Upper lobe of right lung (tissue), 1 donor: ENCODE measurements at regions not wholly inside any gene's neighbourhood (a gene's known extent, or its start where the extent isn't known, plus 50 kb on each side); places are given as distances from the start of the nearest gene placed in this dataset.

Experiments used
- ATAC-seq: fragments of 200-7000 bp; cut with Tn5 transposase; one replicate; pipeline ENCODE4 v1.9.1; 2020; ENCODE audit warnings: mild to moderate bottlenecking, moderate library complexity
- DNase-seq: peaks from one replicate; pipeline ENCODE4 v3.0.0-alpha.2; 2020
- H3K27ac ChIP-seq: fragments of 200-600 bp; one replicate; pipeline ENCODE4 v1.8.0; 2022
- H3K27me3 ChIP-seq: fragments of 200-600 bp; one replicate; pipeline ENCODE4 v1.8.0; 2022; ENCODE audit warnings: mild to moderate bottlenecking
- H3K36me3 ChIP-seq: fragments of 200-600 bp; one replicate; pipeline ENCODE4 v1.8.0; 2022
- H3K4me1 ChIP-seq: fragments of 200-600 bp; one replicate; pipeline ENCODE4 v1.8.0; 2022
- H3K4me3 ChIP-seq: fragments of 200-600 bp; one replicate; pipeline ENCODE4 v1.8.0; 2022; ENCODE audit warnings: mild to moderate bottlenecking
- H3K9me3 ChIP-seq: fragments of 200-600 bp; one replicate; pipeline ENCODE4 v1.8.0; 2022
- CTCF ChIP-seq: fragments of 200-600 bp; IDR thresholded peaks from one replicate; pipeline ENCODE4 v1.8.0; 2022; ENCODE audit warnings: antibody characterized with exemption
- intact Hi-C: fragments of 100-400 bp; cut with DNase I; formaldehyde crosslinking; loops from one replicate; pipeline ENCODE4 v1.11.0; 2022
- donor health status: DM: no; HTN: yes; CAD: no; lungs with severe emphysema.

DNA sequence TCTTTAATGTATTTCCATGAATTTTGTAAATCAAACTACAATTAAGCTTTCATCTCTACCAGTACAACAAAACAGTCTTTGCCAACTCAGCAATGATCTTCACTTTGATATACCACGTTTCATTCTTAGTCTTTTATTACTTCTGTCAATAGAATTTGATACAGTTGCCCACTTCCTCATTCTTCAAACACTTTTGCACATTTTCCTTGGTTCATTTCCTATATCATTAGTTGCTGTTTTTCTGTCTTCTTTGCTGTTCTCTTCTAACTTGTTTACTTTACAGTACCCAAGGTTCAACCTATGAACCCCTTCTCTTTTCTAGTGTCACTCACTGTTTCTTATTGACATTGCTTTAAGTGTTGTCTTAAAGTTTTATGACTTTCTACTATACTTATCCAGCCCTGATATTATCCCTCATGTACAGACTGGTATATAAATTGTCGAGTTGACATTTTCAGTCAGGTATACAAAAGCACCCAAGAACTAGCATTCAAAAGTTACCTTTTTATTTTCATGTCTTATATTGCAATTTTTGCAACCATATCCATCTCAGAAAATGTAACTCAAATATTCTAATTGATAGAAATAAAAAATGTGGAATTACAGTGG, 903.1 kb downstream of the NSUN3 start:
- DNase-seq = no peak
- intact Hi-C loops = no loop called here
- Histone ChIP-seq H3K4me1 (no peaks in the 10 kb centered on the region), H3K4me3 (no peak overlapping the region), H3K36me3 (no peaks in the 10 kb centered on the region), H3K9me3 (no peaks in the 10 kb centered on the region), H3K27me3 (no peaks in the 10 kb centered on the region), H3K27ac (no peak overlapping the region)
- ATAC-seq = no peak
- no peak for TF ChIP-seq CTCF

DNA sequence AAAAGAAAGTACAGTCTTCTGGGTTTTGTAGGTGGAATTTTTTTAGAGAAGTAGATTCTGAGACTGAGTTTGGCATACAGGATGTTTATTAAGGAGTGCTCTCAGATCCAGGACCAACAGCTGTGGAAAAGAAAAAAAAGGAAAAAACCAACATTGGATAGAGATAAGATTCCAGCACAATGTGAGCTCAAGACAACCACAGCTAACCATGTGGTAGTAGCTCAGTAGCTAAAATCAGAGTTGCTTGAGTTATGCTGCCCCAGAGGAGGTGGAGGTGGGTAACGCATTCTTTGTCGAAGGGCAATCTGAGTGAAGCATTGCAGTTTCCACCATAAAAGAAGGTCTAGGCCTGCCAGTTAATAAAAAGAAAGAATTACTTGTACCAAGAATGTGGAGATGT, 904.3 kb downstream of the NSUN3 start:
- ATAC-seq = no peak
- H3K9me3 ChIP-seq = no peaks in the 10 kb centered on the region
- H3K27me3 ChIP-seq = no peaks in the 10 kb centered on the region
- no peak overlapping the region for H3K4me3 ChIP-seq
- H3K27ac ChIP-seq = no peak overlapping the region
- intact Hi-C loops = no loop called here
- no peak for DNase-seq
- H3K4me1 ChIP-seq = no peaks in the 10 kb centered on the region
- TF ChIP-seq CTCF = no peak
- H3K36me3 ChIP-seq = no peaks in the 10 kb centered on the region

DNA sequence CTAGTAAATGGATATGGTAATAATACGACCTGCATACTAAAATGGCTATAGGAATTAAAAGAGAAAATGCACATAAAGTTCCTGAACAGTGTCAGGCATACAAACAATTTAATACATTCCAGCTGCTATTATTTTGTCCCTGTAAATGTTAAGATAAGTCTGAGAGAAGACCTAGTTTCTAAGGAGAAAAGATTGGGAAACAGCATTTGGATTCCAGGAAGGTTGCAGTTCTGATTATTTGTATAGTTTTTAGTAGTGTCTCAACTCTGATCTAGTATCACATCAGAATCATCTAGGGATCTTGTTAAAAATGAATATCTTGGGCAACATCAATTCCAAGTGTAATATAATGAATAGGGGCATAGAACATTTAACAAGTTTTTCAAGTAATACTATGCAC, 905.7 kb downstream of the NSUN3 start:
- no peaks in the 10 kb centered on the region for H3K36me3 ChIP-seq
- no peak overlapping the region for H3K4me3 ChIP-seq
- intact Hi-C loops = no loop called here
- no peaks in the 10 kb centered on the region for H3K4me1 ChIP-seq
- H3K27ac ChIP-seq = no peak overlapping the region
- DNase-seq = no peak
- ATAC-seq = no peak
- no peaks in the 10 kb centered on the region for H3K9me3 ChIP-seq
- H3K27me3 ChIP-seq = no peaks in the 10 kb centered on the region
- no peak for TF ChIP-seq CTCF

DNA sequence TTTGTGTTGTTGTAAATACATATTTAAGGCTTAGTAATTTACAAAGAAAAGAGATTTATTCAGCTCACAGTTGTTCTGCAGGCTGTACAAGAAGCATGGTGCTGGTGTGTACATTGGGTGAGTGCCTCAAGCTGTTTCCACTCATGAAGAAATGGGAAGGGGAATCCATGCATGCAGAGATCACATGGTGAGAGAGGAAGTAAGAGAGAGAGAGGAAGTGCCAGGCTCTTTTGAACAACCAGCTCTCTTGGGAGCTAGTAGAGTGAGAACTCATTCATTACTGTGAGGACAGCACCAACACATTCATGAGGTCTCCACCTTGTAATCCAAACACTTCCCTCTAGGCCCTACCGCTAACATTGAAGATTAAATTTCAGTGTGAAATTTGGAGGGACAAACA, 909.2 kb downstream of the NSUN3 start:
- Histone ChIP-seq H3K36me3 (no peaks in the 10 kb centered on the region), H3K4me1 (no peaks in the 10 kb centered on the region), H3K4me3 (no peak overlapping the region), H3K9me3 (no peaks in the 10 kb centered on the region), H3K27me3 (no peaks in the 10 kb centered on the region), H3K27ac (no peak overlapping the region)
- intact Hi-C loops = no loop called here
- no peak for TF ChIP-seq CTCF
- no peak for DNase-seq
- no peak for ATAC-seq

DNA sequence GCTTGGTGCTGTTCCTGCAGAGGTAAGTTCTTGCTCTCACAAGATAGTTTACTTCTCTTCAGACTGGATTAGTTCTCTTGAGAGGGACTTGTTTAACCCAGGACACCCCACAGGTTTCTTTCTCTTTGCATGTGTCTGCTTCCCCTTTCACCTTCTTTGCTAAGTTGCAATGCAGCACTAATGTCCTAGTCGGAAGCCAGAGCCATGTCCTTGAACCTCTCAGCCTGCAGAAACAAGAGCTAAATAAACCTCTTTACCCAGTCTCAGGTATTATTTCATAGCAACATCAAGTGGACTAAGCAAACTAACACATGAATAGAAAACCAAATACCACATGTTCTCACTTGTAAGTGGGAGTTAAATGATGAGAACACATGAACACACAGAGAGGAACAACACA, 915.2 kb downstream of the NSUN3 start:
- Histone ChIP-seq H3K36me3 (no peaks in the 10 kb centered on the region), H3K4me1 (no peaks in the 10 kb centered on the region), H3K27ac (no peak overlapping the region), H3K27me3 (no peaks in the 10 kb centered on the region), H3K9me3 (no peaks in the 10 kb centered on the region), H3K4me3 (no peak overlapping the region)
- DNase-seq (no peak), ATAC-seq (peak; percentile 92)
- intact Hi-C loops = no loop called here
- no peak for TF ChIP-seq CTCF

GRCh38 chr3:94985778-94986177, 922.9 kb downstream of the NSUN3 start:
- no peak for TF ChIP-seq CTCF
- no peaks in the 10 kb centered on the region for H3K4me1 ChIP-seq
- no peaks in the 10 kb centered on the region for H3K36me3 ChIP-seq
- no peaks in the 10 kb centered on the region for H3K9me3 ChIP-seq
- intact Hi-C loops = no loop called here
- peaks cover 5% of the 10 kb centered on the region for H3K27me3 ChIP-seq
- ATAC-seq (no peak), DNase-seq (no peak)
- no peak overlapping the region for H3K4me3 ChIP-seq
- H3K27ac ChIP-seq = no peak overlapping the region
